GM23248 (cell line): ENCODE measurements at regions not wholly inside any gene's neighbourhood (a gene's known extent, or its start where the extent isn't known, plus 50 kb on each side); places are given as distances from the start of the nearest gene placed in this dataset.
A peak's percentile ranks its signal among the peaks of the same experiment; 100 is the strongest.

ENCODE experiments used
- DNase-seq: peaks from one replicate; pipeline ENCODE4 v3.0.0-alpha.2; 2015
- H2AFZ ChIP-seq: fragments of 200-600 bp; sonication (generic); 2 replicates; pipeline ENCODE4 v1.6.1; 2016; ENCODE audit warnings: antibody characterized with exemption
- H3F3A ChIP-seq: fragments of 200-600 bp; sonication (generic); 2 replicates; pipeline ENCODE4 v1.6.1; 2016; ENCODE audit warnings: mild to moderate bottlenecking, antibody characterized with exemption, mixed run types; ENCODE audit not compliant: insufficient read depth
- H3K27ac ChIP-seq: fragments of 200-600 bp; sonication (generic); 2 replicates; pipeline ENCODE4 v1.5.1; 2016; ENCODE audit warnings: mild to moderate bottlenecking
- H3K27me3 ChIP-seq: fragments of 200-600 bp; sonication (generic); replicated peaks from 2 replicates; pipeline ENCODE4 v1.6.1; 2016; ENCODE audit warnings: mild to moderate bottlenecking; ENCODE audit not compliant: insufficient read depth
- H3K36me3 ChIP-seq: fragments of 200-600 bp; sonication (generic); 2 replicates; pipeline ENCODE4 v1.6.1; 2016; ENCODE audit warnings: low read depth, mild to moderate bottlenecking
- H3K4me1 ChIP-seq: fragments of 200-600 bp; sonication (generic); 2 replicates; pipeline ENCODE4 v1.6.1; 2016; ENCODE audit warnings: mild to moderate bottlenecking; ENCODE audit not compliant: insufficient read depth
- H3K4me2 ChIP-seq: fragments of 200-600 bp; sonication (generic); one replicate; pipeline ENCODE4 v1.6.1; 2016; ENCODE audit warnings: mild to moderate bottlenecking; ENCODE audit not compliant: unreplicated experiment
- H3K4me3 ChIP-seq: fragments of 200-600 bp; sonication (generic); 2 replicates; pipeline ENCODE4 v1.5.1; 2016; ENCODE audit warnings: mild to moderate bottlenecking
- H3K79me2 ChIP-seq: fragments of 200-600 bp; sonication (generic); 2 replicates; pipeline ENCODE4 v1.6.1; 2016; ENCODE audit warnings: mild to moderate bottlenecking; ENCODE audit not compliant: insufficient read depth
- H3K9ac ChIP-seq: fragments of 200-600 bp; sonication (generic); 2 replicates; pipeline ENCODE4 v1.6.1; 2016; ENCODE audit warnings: mild to moderate bottlenecking
- H3K9me2 ChIP-seq: fragments of 200-600 bp; sonication (generic); 2 replicates; pipeline ENCODE4 v1.6.1; 2016; ENCODE audit warnings: mixed run types, mild to moderate bottlenecking, moderate library complexity; ENCODE audit not compliant: insufficient read depth
- H3K9me3 ChIP-seq: fragments of 200-600 bp; sonication (generic); one replicate; pipeline ENCODE4 v1.6.1; 2017; ENCODE audit warnings: low read depth
- H4K20me1 ChIP-seq: fragments of 200-600 bp; sonication (generic); 2 replicates; pipeline ENCODE4 v1.6.0; 2016; ENCODE audit not compliant: insufficient read depth
- EZH2 ChIP-seq: fragments of 200-600 bp; sonication (generic); IDR thresholded peaks from 2 replicates; pipeline ENCODE4 v1.6.1; 2018; ENCODE audit warnings: antibody characterized with exemption, mild to moderate bottlenecking; ENCODE audit not compliant: insufficient read depth, poor library complexity, severe bottlenecking
- EZH2phosphoT487 ChIP-seq: fragments of 200-600 bp; sonication (generic); IDR thresholded peaks from 2 replicates; pipeline ENCODE4 v1.6.1; 2018; ENCODE audit warnings: antibody characterized with exemption, moderate library complexity, mild to moderate bottlenecking, low read depth; ENCODE audit not compliant: insufficient read depth
- WGBS, 2 experiments: methylation state at CpG; one replicate each; pipeline ENCODE4 v1.1.6; 2015 to 2017; ENCODE audit warnings: low lambda C conversion rate in 2 of 2, low coverage in 1 of 2; ENCODE audit errors: missing lambda C conversion rate in 2 of 2; 5-methylcytosine and 5-hydroxymethylcytosine counted together
- in situ Hi-C: fragments of 300-500 bp; cut with MboI; formaldehyde crosslinking; loops from 2 replicates; pipeline ENCODE4 v1.15.0; 2020

GRCh38 chr12:94707036-94707435 is 56.7 kb upstream of the TMCC3 start:
- Histone ChIP-seq H3K4me2 (no peak overlapping the region), H3K9ac (no peak overlapping the region), H2AFZ (no peak overlapping the region), H3K36me3 (no peaks in the 10 kb centered on the region), H3K27me3 (peaks cover 7% of the 10 kb centered on the region; the same call in 1 of the 2 replicates), H3F3A (peaks cover 14% of the 10 kb centered on the region; the same call in 1 of the 2 replicates), H3K79me2 (no peaks in the 10 kb centered on the region), H3K9me3 (no peaks in the 10 kb centered on the region), H4K20me1 (no peaks in the 10 kb centered on the region), H3K4me1 (peaks cover 22% of the 10 kb centered on the region), H3K27ac (no peak overlapping the region), H3K4me3 (no peak overlapping the region), H3K9me2 (no peaks in the 10 kb centered on the region)
- no peak for TF ChIP-seq EZH2
- no peak for TF ChIP-seq EZH2phosphoT487
- in situ Hi-C loops: no loop called here
- 61 to 67% methylated on average over 3 of the region's 3 CpGs for WGBS, 2 experiments
- no peak for DNase-seq

- no peak overlapping the region for H3K27ac ChIP-seq
- in situ Hi-C loops: no loop called here
- WGBS, 2 experiments: 54 to 62% methylated on average over 4 of the region's 4 CpGs
These were observed 55.9 kb upstream of the TMCC3 start for GRCh38 chr12:94706250-94706661.

GRCh38 chr12:94705676-94706075 is 55.3 kb upstream of the TMCC3 start:
- H3K27ac ChIP-seq: no peak overlapping the region
- no peaks in the 10 kb centered on the region for H3K79me2 ChIP-seq
- H3K4me1 ChIP-seq: peaks cover 22% of the 10 kb centered on the region
- in situ Hi-C loops: no loop called here
- WGBS, 2 experiments: 99% methylated on average over 4 of the region's 4 CpGs
- no peaks in the 10 kb centered on the region for H3K9me2 ChIP-seq
- H3K4me3 ChIP-seq: no peak overlapping the region
- peaks cover 7% of the 10 kb centered on the region; the same call in 1 of the 2 replicates for H3K27me3 ChIP-seq
- no peaks in the 10 kb centered on the region for H3K9me3 ChIP-seq
- no peak overlapping the region for H2AFZ ChIP-seq
- H3F3A ChIP-seq: peaks cover 14% of the 10 kb centered on the region; the same call in 1 of the 2 replicates
- H3K36me3 ChIP-seq: no peaks in the 10 kb centered on the region
- no peak for DNase-seq
- TF ChIP-seq EZH2 (no peak), EZH2phosphoT487 (no peak)
- no peak overlapping the region for H3K9ac ChIP-seq
- H4K20me1 ChIP-seq: no peaks in the 10 kb centered on the region
- no peak overlapping the region for H3K4me2 ChIP-seq

More at GRCh38 chr12:94706250-94706661, 55.9 kb upstream of the TMCC3 start:
- Histone ChIP-seq H3K36me3 (no peaks in the 10 kb centered on the region), H3K9me2 (no peaks in the 10 kb centered on the region), H3K4me1 (peaks cover 22% of the 10 kb centered on the region), H3K4me2 (no peak overlapping the region), H4K20me1 (no peaks in the 10 kb centered on the region), H3K4me3 (no peak overlapping the region), H3K79me2 (no peaks in the 10 kb centered on the region), H3K9me3 (no peaks in the 10 kb centered on the region), H3K9ac (no peak overlapping the region), H3F3A (peaks cover 14% of the 10 kb centered on the region; the same call in 1 of the 2 replicates), H3K27me3 (peaks cover 7% of the 10 kb centered on the region; the same call in 1 of the 2 replicates), H2AFZ (no peak overlapping the region)
- no peak for DNase-seq
- TF ChIP-seq EZH2 (no peak), EZH2phosphoT487 (no peak)

DNA sequence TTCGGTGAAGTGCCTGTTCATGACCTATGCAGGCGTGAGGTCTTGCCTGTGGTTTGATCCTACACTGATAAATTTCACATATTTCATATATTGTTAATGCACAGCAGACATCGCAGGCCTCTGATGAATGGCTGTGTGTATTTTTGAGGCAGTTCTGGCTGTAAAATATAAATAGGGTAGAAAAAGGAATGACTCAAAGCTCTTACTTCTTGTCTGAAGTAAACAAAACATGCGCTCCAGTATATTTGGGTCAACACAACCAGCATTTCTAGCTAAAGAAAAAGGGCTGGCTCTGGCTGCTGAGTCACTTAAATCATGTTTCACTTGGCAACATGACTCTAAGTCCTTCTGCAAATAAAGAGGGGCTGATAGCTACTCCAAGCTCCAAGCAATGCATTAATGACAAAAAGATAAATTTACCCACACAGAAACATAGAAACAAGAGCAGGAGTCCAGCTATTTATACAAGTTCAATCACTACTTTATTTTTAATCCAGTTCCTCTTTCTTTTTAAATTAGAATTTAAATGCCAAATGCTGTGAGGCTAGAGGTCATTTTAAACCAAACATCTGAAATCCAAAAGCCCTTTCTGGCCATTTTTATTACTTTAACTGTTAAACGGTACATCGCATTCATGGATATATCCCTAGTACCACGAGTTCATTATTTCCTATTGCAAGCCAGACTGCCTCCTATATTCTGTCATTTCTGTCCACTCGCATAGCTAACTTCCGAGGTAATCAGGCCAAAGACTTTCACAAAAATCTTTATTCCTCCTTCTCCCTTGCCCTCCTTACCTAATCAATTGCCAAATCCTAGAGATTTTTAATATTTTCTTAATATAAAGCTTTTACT is 54.3 kb upstream of the TMCC3 start:
- Histone ChIP-seq H3F3A (peaks cover 14% of the 10 kb centered on the region; the same call in 1 of the 2 replicates), H3K27me3 (peaks cover 2% of the 10 kb centered on the region; the same call in 1 of the 2 replicates), H3K4me1 (peaks cover 22% of the 10 kb centered on the region), H3K9ac (no peak overlapping the region), H3K79me2 (no peaks in the 10 kb centered on the region), H3K27ac (no peak overlapping the region), H3K36me3 (no peaks in the 10 kb centered on the region), H2AFZ (no peak overlapping the region), H3K4me2 (peak overlapping the region; percentile 27), H3K9me2 (no peaks in the 10 kb centered on the region), H4K20me1 (no peaks in the 10 kb centered on the region), H3K4me3 (no peak overlapping the region), H3K9me3 (no peaks in the 10 kb centered on the region)
- TF ChIP-seq EZH2phosphoT487 (no peak), EZH2 (no peak)
- 48 to 49% methylated on average over 9 of the region's 9 CpGs for WGBS, 2 experiments
- in situ Hi-C loops: no loop called here
- peak; percentile 84 for DNase-seq
